ENCODE measurements at regions not wholly inside any gene's neighbourhood (a gene's known extent, or its start where the extent isn't known, plus 50 kb on each side); places are given as distances from the start of the nearest gene placed in this dataset.
"Not testable (repeated sequence)": the region's sequence is repeated elsewhere in the genome, so short reads cannot be mapped to it uniquely, and the experiment has no call there.

- not testable (repeated sequence) for DNase-seq
These were observed 302.1 kb downstream of the PCDH11X start for GRCh38 chrX:92081250-92081649.

DNA sequence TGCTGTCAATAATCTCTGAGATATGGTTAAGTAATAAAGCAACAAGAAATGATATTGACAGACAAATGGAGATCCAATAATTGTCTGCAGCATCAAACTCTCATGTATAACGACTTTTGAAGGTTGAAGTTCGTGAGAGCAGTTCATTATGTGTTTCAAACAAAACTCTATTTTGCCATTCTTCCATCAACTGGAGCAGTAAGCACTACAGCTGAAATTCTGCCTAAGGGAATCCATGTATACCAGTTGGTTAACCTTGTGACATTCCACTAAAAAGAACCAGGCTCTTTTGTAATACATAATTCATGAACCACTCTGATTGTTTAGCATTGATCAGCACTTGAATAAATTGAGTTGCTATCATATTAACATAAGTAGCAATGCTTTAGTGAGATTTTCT is 311.6 kb downstream of the PCDH11X start:
- DNase-seq: not testable (repeated sequence)

GRCh38 chrX:92098136-92098535 is 319.0 kb downstream of the PCDH11X start:
- DNase-seq: not testable (repeated sequence)

DNA sequence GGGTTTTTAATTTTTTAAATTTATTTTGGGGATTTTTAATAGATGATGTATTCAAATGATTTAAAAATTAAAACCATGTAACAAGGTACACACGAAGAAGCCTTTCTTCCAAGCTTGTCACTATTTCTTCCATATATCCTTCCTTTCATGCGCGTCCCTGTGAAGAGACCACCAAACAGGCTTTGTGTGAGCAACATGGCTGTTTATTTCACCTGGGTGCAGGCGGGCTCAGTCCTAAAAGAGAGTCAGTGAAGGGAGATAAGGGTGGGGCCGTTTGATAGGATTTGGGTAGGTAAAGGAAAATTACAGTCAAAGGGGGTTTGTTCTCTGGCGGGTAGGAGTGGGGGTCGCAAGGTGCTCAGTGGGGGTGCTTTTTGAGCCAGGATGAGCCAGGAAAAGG is 320.9 kb downstream of the PCDH11X start:
- DNase-seq: not testable (repeated sequence)

GRCh38 chrX:92105693-92106092 is 326.5 kb downstream of the PCDH11X start:
- DNase-seq: not testable (repeated sequence)

- not testable (repeated sequence) for DNase-seq
These were observed 327.5 kb downstream of the PCDH11X start for GRCh38 chrX:92106671-92107070.

- not testable (repeated sequence) for DNase-seq
These were observed 331.3 kb downstream of the PCDH11X start for GRCh38 chrX:92110410-92110911.

DNA sequence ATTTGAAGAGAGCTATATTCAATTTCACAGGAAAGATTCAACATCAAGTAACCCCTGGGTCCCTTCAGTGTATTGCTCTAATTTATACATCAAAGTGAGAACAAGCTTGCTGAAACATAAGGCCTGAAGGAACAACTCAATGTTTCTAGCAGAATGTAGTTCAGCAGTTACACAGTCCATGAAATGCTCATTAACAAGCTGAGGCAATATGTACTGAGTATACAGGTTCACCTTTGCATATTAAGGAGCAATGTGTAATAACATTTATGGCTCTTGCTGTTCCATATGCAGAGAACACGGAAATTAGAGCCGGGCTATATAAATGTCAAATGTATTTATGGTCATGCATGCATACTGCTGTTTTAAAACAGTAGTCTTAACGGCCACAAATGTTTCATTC is 338.5 kb downstream of the PCDH11X start:
- not testable (repeated sequence) for DNase-seq

- not testable (repeated sequence) for DNase-seq
These were observed 383.9 kb downstream of the PCDH11X start for GRCh38 chrX:92163035-92163434.

- no peak for DNase-seq
These were observed 430.8 kb downstream of the PCDH11X start for GRCh38 chrX:92209936-92210335.

- no peak for DNase-seq
These were observed 434.6 kb downstream of the PCDH11X start for GRCh38 chrX:92213786-92214185.

DNA sequence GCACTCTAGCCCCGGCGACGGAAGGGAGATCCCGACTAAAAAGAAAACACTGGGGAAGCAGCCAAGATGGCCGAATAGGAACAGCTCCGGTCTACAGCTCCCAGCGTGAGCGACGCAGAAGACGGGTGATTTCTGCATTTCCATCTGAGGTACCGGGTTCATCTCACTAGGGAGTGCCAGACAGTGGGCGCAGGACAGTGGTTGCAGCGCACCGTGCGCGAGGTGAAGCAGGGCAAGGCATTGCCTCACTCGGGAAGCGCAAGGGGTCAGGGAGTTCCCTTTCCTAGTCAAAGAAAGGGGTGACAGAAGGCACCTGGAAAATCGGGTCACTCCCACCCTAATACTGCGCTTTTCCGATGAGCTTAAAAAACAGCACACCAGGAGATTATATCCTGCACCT is 435.8 kb downstream of the PCDH11X start:
- DNase-seq: not testable (repeated sequence)

DNA sequence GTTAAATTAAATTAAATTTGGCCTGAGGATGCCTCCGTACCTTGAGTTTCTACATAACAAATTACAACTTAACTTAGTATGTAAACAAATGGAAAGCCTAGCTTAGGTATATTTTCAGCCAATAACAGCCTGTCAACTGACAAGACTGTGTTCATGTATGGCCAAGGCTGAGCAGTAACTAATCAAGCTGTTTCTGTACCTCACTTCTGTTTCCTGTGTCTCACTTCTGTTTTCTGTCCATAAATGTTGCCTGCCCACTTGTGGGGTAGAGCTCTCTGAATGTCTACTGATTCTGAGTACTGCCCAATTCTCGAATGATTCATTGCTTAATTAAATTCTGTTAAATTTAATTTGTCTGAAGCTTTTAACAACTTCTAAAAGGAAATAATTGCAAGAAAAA is 445.2 kb downstream of the PCDH11X start:
- DNase-seq: no peak

- DNase-seq: no peak
These were observed 451.5 kb downstream of the PCDH11X start for GRCh38 chrX:92230628-92231027.

DNA sequence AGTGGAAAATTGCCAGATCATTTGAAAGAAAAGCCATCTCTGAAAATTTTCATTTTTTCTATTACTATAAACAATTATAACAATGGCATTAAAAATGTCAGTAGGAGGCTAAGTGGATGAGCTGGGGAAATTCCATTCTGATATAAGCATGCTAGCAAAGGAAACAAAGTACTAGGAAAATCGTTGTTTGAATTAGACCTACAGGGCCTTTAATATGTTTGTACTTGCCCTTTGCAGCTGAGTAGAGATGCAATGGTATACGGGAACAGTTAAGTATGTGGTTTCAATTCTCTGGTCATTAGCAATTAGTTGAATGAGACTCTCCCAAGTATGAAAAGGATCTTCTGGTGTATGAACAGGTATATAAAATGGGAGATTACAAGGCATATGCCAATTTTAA is 452.2 kb downstream of the PCDH11X start:
- DNase-seq: no peak

DNA sequence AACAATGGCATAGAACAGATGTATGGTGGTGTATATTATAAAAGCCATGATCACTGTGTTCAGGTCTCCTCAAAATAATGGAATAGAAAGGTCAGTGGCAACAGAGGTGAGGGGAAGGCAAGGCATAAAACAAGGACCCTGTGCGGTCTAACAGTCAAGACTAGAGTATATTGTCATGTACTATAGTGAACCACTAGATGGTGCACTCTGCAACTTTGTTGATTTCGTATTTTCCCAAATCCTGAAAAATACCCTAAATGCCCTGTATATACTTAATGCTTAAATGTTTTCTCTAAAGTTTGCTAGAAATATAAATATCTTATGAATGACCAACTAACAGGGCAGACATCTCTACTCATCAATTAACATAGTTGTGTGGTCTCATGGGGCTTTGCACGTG is 453.0 kb downstream of the PCDH11X start:
- DNase-seq: no peak

- DNase-seq: no peak
These were observed 462.1 kb downstream of the PCDH11X start for GRCh38 chrX:92241249-92241648.

- no peak for DNase-seq
These were observed 467.9 kb downstream of the PCDH11X start for GRCh38 chrX:92247076-92247475.

GRCh38 chrX:92249125-92249524 is 469.9 kb downstream of the PCDH11X start:
- no peak for DNase-seq

GRCh38 chrX:92260102-92260501 is 480.9 kb downstream of the PCDH11X start:
- DNase-seq: peak; percentile 2

DNA sequence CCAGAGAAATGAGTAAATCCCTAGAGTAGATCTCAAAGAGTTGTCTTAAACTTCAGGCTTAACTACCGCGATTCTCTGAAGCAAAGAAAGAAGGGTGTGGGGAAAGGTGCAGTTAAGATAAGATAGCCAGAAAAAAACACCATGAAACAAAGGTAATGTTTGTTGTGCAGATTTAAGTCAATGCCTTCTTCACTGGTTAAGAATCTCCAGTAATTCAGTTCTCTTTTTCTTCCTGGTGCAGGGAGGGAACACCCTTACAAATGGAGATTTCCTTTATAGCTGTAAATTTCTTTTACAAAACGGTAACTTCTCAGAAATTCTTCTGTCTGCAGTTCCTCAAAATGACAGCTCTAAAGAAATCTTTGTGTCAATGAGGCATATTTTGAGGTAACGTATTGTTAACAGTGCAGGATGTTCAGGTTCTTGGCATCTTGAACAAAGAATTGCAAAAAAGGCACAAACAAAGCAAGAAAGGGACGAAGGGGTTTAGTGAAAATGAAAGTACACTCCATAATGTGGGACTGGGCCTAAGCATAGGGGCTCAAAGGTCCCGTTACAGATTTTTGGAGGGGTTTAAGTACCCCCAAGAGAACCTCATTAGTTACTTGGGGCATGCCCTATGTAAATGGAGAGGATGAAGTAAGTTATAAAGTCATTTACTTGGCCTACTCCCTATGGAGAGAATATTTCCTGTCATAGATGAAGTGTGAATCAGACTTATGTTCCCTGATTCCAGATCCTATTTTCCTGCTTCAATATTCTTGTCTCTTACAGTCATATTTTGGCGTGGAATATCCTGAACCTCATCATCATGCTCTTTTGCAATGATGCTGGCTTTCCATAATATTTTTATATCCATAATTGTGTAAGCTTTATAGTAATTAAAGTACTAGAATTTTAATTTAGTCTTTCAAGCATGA is 492.0 kb downstream of the PCDH11X start:
- DNase-seq: no peak

- not testable (repeated sequence) for DNase-seq
These were observed 499.4 kb downstream of the PCDH11X start for GRCh38 chrX:92278556-92278955.

DNA sequence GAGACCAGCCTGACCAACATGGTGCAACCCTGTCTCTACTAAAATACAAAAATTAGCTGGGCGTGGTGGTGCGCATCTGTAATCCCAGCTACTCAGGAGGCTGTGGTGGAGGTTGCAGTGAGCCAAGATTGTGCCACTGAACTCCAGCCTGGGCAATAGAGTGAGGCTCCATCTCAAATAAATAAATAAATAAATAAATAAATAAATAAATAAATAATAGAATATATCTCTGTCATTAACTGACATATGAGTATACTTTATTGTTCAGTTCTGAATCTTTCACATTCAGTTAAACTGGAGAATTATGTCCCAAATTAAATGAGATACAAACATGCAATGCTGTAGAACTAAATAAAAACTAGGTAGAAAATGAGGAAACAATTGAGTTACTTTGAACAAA is 501.2 kb downstream of the PCDH11X start:
- not testable (repeated sequence) for DNase-seq

- DNase-seq: no peak
These were observed 504.1 kb downstream of the PCDH11X start for GRCh38 chrX:92283308-92283707.

Measured in RPMI8226 (cell line).